T-helper 17 cell (primary cell): ENCODE measurements at regions not wholly inside any gene's neighbourhood (a gene's known extent, or its start where the extent isn't known, plus 50 kb on each side); places are given as distances from the start of the nearest gene placed in this dataset.

ENCODE experiments used
- ATAC-seq: fragments of 150-1000 bp; cut with Tn5 transposase; 2 replicates; pipeline ENCODE4 v1.10.0; 2021; ENCODE audit warnings: mild to moderate bottlenecking, moderate library complexity
- DNase-seq, 3 donors: peaks; one replicate each; pipeline versions ENCODE4 v3.0.0 to v3.0.0-alpha.2; 2020 to 2021
- H3K9me3 ChIP-seq: one replicate; pipeline ENCODE4 v1.7.0; 2013; ENCODE audit warnings: low read length, mild to moderate bottlenecking; ENCODE audit not compliant: control insufficient read depth, poor library complexity, severe bottlenecking
- H3K27ac Mint-ChIP-seq: one replicate; pipeline ENCODE4 v1.8.0; 2022; ENCODE audit warnings: mild to moderate bottlenecking, moderate library complexity, mixed read lengths
- H3K27me3 Mint-ChIP-seq: one replicate; pipeline ENCODE4 v1.8.0; 2022; ENCODE audit warnings: mixed read lengths
- H3K36me3 Mint-ChIP-seq: one replicate; pipeline ENCODE4 v1.8.0; 2022; ENCODE audit warnings: low read depth, mixed read lengths
- H3K4me1 Mint-ChIP-seq: one replicate; pipeline ENCODE4 v1.8.0; 2022; ENCODE audit warnings: mild to moderate bottlenecking, mixed read lengths
- H3K4me3 Mint-ChIP-seq: one replicate; pipeline ENCODE4 v1.8.0; 2022; ENCODE audit warnings: mild to moderate bottlenecking, moderate library complexity, mixed read lengths

GRCh38 chr4:108336076-108336475, 167.3 kb upstream of the LEF1 start:
- Mint-ChIP-seq H3K4me3 (no peak overlapping the region), H3K27ac (no peak overlapping the region), H3K27me3 (peaks cover 12% of the 10 kb centered on the region), H3K36me3 (no peaks in the 10 kb centered on the region), H3K4me1 (peaks cover 8% of the 10 kb centered on the region)
- peaks cover 2% of the 10 kb centered on the region for H3K9me3 ChIP-seq
- no peak for ATAC-seq
- DNase-seq = no peak

- Mint-ChIP-seq H3K36me3 (no peaks in the 10 kb centered on the region), H3K27ac (no peak overlapping the region), H3K27me3 (peaks cover 12% of the 10 kb centered on the region), H3K4me3 (no peak overlapping the region), H3K4me1 (peaks cover 3% of the 10 kb centered on the region)
- peaks cover 2% of the 10 kb centered on the region for H3K9me3 ChIP-seq
- no peak for ATAC-seq
- DNase-seq = no peak
Measured at GRCh38 chr4:108335081-108335480, 166.3 kb upstream of the LEF1 start.

DNA sequence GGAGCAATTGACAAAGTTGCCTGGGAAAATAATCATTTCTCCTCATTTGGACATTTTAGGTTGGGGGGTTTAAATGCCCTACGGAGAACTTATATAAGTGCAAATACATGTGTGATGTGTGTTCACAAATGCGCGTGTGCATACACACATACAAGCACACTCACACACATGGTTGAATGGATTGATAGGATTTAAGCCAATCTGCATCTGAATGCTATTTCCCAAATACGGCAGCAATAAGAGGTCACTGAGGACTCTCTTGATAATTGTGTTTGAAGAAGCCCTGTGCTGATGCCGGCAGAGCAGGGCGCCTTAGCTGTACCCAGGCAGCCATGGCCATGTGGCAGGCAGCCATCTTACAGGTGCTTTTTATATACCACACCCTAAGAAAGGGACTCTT, 165.3 kb upstream of the LEF1 start:
- H3K36me3 Mint-ChIP-seq = no peaks in the 10 kb centered on the region
- H3K27ac Mint-ChIP-seq = no peak overlapping the region
- no peak overlapping the region for H3K4me3 Mint-ChIP-seq
- no peak for ATAC-seq
- peaks cover 12% of the 10 kb centered on the region for H3K27me3 Mint-ChIP-seq
- DNase-seq = no peak
- peaks cover 6% of the 10 kb centered on the region for H3K4me1 Mint-ChIP-seq
- H3K9me3 ChIP-seq = no peaks in the 10 kb centered on the region

GRCh38 chr4:108333353-108333942, 164.7 kb upstream of the LEF1 start:
- DNase-seq (no peak), ATAC-seq (no peak)
- Mint-ChIP-seq H3K4me3 (no peak overlapping the region), H3K4me1 (peaks cover 11% of the 10 kb centered on the region), H3K27me3 (peaks cover 12% of the 10 kb centered on the region), H3K36me3 (no peaks in the 10 kb centered on the region), H3K27ac (no peak overlapping the region)
- no peaks in the 10 kb centered on the region for H3K9me3 ChIP-seq

- Mint-ChIP-seq H3K27me3 (peaks cover 12% of the 10 kb centered on the region), H3K27ac (no peak overlapping the region), H3K4me3 (no peak overlapping the region), H3K36me3 (no peaks in the 10 kb centered on the region), H3K4me1 (peaks cover 14% of the 10 kb centered on the region)
- ATAC-seq (no peak), DNase-seq (no peak)
- no peaks in the 10 kb centered on the region for H3K9me3 ChIP-seq
Measured at GRCh38 chr4:108331905-108332632, 163.3 kb upstream of the LEF1 start.

GRCh38 chr4:108328383-108328732, 159.6 kb upstream of the LEF1 start:
- no peaks in the 10 kb centered on the region for H3K36me3 Mint-ChIP-seq

GRCh38 chr4:108327642-108328382, 159.1 kb upstream of the LEF1 start:
- Mint-ChIP-seq H3K27ac (no peak overlapping the region), H3K27me3 (peaks cover 1% of the 10 kb centered on the region), H3K4me1 (peaks cover 14% of the 10 kb centered on the region), H3K36me3 (no peaks in the 10 kb centered on the region), H3K4me3 (no peak overlapping the region)
- ATAC-seq (no peak), DNase-seq (no peak)
- no peaks in the 10 kb centered on the region for H3K9me3 ChIP-seq

More at GRCh38 chr4:108328383-108328732, 159.6 kb upstream of the LEF1 start:
- Mint-ChIP-seq H3K27me3 (peaks cover 7% of the 10 kb centered on the region), H3K27ac (no peak overlapping the region), H3K4me1 (peaks cover 14% of the 10 kb centered on the region), H3K4me3 (no peak overlapping the region)
- no peaks in the 10 kb centered on the region for H3K9me3 ChIP-seq
- no peak for ATAC-seq
- DNase-seq = no peak

DNA sequence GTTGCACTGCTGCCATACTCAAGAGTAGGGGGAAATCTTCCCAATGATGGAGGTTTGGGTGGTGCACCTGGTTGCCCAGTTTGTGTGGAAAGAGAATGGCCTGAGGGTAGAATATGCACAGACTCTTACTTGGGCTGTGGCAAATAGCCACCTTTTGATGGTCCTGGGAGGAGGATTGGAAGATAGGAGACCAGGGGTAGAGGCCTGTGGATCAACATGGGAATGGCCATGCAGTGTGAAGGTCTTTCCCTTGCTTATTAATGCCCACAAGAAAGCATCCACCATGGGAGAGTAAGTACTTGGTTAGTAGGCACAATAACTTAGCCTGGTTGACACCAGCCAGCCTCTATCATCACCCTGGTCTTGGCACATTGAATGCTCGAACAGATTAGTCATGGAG, 156.8 kb upstream of the LEF1 start:
- H3K36me3 Mint-ChIP-seq = no peaks in the 10 kb centered on the region
- no peaks in the 10 kb centered on the region for H3K27me3 Mint-ChIP-seq
- H3K27ac Mint-ChIP-seq = no peak overlapping the region
- H3K4me1 Mint-ChIP-seq = peaks cover 14% of the 10 kb centered on the region
- no peaks in the 10 kb centered on the region for H3K9me3 ChIP-seq
- no peak for DNase-seq
- H3K4me3 Mint-ChIP-seq = no peak overlapping the region
- no peak for ATAC-seq

DNA sequence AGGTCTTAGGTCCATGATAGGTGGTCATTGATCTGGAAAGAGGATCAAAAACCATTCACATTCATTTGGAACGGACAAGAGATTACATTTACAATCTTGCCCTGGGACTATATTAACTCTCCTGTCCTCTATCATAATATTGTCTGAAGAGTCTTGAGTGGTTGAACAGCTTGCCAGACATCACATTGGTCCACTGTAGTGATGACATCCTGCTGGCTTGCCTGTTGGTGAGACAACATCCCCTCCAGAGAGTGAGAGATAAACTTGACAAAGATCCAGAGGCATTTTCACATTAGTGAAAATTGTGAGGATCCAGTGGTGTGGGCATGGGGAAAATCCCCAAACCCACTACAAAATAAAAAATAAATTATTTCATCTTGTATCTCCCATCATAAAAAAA, 155.7 kb upstream of the LEF1 start:
- no peak for ATAC-seq
- no peak overlapping the region for H3K27ac Mint-ChIP-seq
- peaks cover 2% of the 10 kb centered on the region for H3K36me3 Mint-ChIP-seq

GRCh38 chr4:108322497-108322896, 153.8 kb upstream of the LEF1 start:
- Mint-ChIP-seq H3K4me3 (no peak overlapping the region), H3K27ac (no peak overlapping the region), H3K27me3 (no peaks in the 10 kb centered on the region), H3K4me1 (peaks cover 3% of the 10 kb centered on the region), H3K36me3 (peaks cover 2% of the 10 kb centered on the region)
- no peak for DNase-seq
- ATAC-seq = no peak
- H3K9me3 ChIP-seq = no peaks in the 10 kb centered on the region

More for the DNA sequence above, 155.7 kb upstream of the LEF1 start:
- no peaks in the 10 kb centered on the region for H3K9me3 ChIP-seq
- Mint-ChIP-seq H3K4me1 (peaks cover 17% of the 10 kb centered on the region), H3K27me3 (no peaks in the 10 kb centered on the region), H3K4me3 (no peak overlapping the region)
- no peak for DNase-seq

DNA sequence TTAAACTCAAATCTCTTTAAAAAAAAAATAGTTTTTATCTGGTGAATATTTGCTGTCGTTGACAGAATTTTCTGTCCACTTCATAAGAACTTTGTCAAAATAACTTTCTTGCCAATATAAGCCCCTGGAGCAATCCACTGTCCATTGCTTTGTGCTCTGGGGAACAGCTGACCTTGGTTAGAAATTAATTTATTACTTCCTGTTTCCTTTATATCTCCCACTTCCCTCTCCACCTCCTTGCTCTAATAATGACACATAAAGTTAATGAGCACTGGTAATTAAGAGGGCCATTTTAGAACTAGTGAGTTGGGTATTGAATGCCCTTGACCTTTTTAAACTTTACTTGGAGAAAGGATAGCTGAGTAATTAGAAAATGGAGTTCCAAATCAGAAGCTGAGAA, 151.3 kb upstream of the LEF1 start:
- H3K27ac Mint-ChIP-seq = no peak overlapping the region
- H3K9me3 ChIP-seq = no peaks in the 10 kb centered on the region
- H3K4me1 Mint-ChIP-seq = peaks cover 7% of the 10 kb centered on the region
- peaks cover 2% of the 10 kb centered on the region for H3K36me3 Mint-ChIP-seq
- ATAC-seq = no peak
- DNase-seq = no peak
- H3K4me3 Mint-ChIP-seq = no peak overlapping the region
- no peaks in the 10 kb centered on the region for H3K27me3 Mint-ChIP-seq

- peaks cover 5% of the 10 kb centered on the region for H3K36me3 Mint-ChIP-seq
- no peak overlapping the region for H3K4me3 Mint-ChIP-seq
- ATAC-seq (no peak), DNase-seq (no peak)
- H3K9me3 ChIP-seq = no peaks in the 10 kb centered on the region
- H3K27ac Mint-ChIP-seq = no peak overlapping the region
- no peaks in the 10 kb centered on the region for H3K27me3 Mint-ChIP-seq
- H3K4me1 Mint-ChIP-seq = peaks cover 18% of the 10 kb centered on the region
Measured at GRCh38 chr4:108317377-108317776, 148.6 kb upstream of the LEF1 start.

DNA sequence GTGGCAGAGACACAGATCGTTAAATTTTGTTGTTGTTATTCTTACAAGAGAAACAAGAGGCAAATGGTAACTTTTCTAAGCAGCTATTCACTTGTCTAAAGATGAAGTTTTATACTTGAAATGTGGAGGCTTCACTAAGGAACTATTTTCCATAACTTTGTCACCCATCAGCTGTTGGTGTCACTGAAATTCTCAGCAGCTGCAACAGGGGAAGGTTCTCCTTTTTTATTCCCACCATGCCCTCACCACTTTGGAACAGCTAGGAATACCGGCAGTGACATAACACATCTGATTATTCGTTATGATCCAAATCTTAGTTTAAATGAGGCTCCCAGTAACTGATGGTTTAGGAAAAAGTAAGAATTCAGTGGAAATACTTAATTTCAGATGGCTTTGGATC, 147.0 kb upstream of the LEF1 start:
- H3K9me3 ChIP-seq = no peaks in the 10 kb centered on the region
- Mint-ChIP-seq H3K27me3 (no peaks in the 10 kb centered on the region), H3K36me3 (peaks cover 5% of the 10 kb centered on the region), H3K27ac (peak overlapping the region; percentile 8), H3K4me3 (no peak overlapping the region), H3K4me1 (peaks cover 18% of the 10 kb centered on the region)
- no peak for ATAC-seq
- no peak for DNase-seq
